Lung microvascular endothelial cell (primary cell): ENCODE measurements at regions not wholly inside any gene's neighbourhood (a gene's known extent, or its start where the extent isn't known, plus 50 kb on each side); places are given as distances from the start of the nearest gene placed in this dataset.
"Not testable (repeated sequence)": the region's sequence is repeated elsewhere in the genome, so short reads cannot be mapped to it uniquely, and the experiment has no call there.

ENCODE experiments used
- DNase-seq, 2 donors: peaks; one replicate each; pipeline versions ENCODE4 v3.0.0 to v3.0.0-alpha.2; 2010; ENCODE audit warnings: low read depth in 2 of 2

- not testable (repeated sequence) for DNase-seq
Observed at GRCh38 chr1:243074224-243074623, 180.9 kb downstream of the CEP170 start.

- not testable (repeated sequence) for DNase-seq
Observed at GRCh38 chr1:243067056-243067455, 188.0 kb downstream of the CEP170 start.

GRCh38 chr1:243061965-243062364 is 193.1 kb downstream of the CEP170 start:
- DNase-seq = not testable (repeated sequence)

- not testable (repeated sequence) for DNase-seq
Observed at GRCh38 chr1:243055510-243055909, 199.6 kb downstream of the CEP170 start.

- not testable (repeated sequence) for DNase-seq
Observed at GRCh38 chr1:243055091-243055490, 200.0 kb downstream of the CEP170 start.

- DNase-seq = not testable (repeated sequence)
Observed at GRCh38 chr1:243054681-243055080, 200.4 kb downstream of the CEP170 start.

GRCh38 chr1:243053048-243053447 is 202.0 kb downstream of the CEP170 start:
- not testable (repeated sequence) for DNase-seq

- not testable (repeated sequence) for DNase-seq
Observed at GRCh38 chr1:243050613-243051012, 204.5 kb downstream of the CEP170 start.

GRCh38 chr1:243049716-243050115 is 205.4 kb downstream of the CEP170 start:
- not testable (repeated sequence) for DNase-seq

GRCh38 chr1:243021365-243021764 is 233.7 kb downstream of the CEP170 start:
- DNase-seq = not testable (repeated sequence)

- DNase-seq = not testable (repeated sequence)
Observed at GRCh38 chr1:243019030-243019635, 235.9 kb downstream of the CEP170 start.

- not testable (repeated sequence) for DNase-seq
Observed at GRCh38 chr1:243010719-243011118, 244.4 kb downstream of the CEP170 start.

GRCh38 chr1:243001003-243001402 is 254.1 kb downstream of the CEP170 start:
- not testable (repeated sequence) for DNase-seq

- DNase-seq = not testable (repeated sequence)
Observed at GRCh38 chr1:242992776-242993175, 262.3 kb downstream of the CEP170 start.

- not testable (repeated sequence) for DNase-seq
Observed at GRCh38 chr1:242985096-242985495, 270.0 kb downstream of the CEP170 start.

GRCh38 chr1:242973341-242973740 is 281.7 kb downstream of the CEP170 start:
- not testable (repeated sequence) for DNase-seq

GRCh38 chr1:242966892-242967291 is 288.2 kb downstream of the CEP170 start:
- no peak for DNase-seq

- DNase-seq = not testable (repeated sequence)
Observed at GRCh38 chr1:242959397-242959796, 295.7 kb downstream of the CEP170 start.

- not testable (repeated sequence) for DNase-seq
Observed at GRCh38 chr1:242954945-242955344, 300.1 kb downstream of the CEP170 start.

- no peak for DNase-seq
Observed at GRCh38 chr1:242946206-242946605, 308.9 kb downstream of the CEP170 start.

- not testable (repeated sequence) for DNase-seq
Observed at GRCh38 chr1:242936725-242937124, 318.4 kb downstream of the CEP170 start.

GRCh38 chr1:242924717-242925116 is 330.4 kb downstream of the CEP170 start:
- DNase-seq = not testable (repeated sequence)

GRCh38 chr1:242923603-242924002 is 331.5 kb downstream of the CEP170 start:
- DNase-seq = not testable (repeated sequence)
